ENCODE measurements at regions not wholly inside any gene's neighbourhood (a gene's known extent, or its start where the extent isn't known, plus 50 kb on each side); places are given as distances from the start of the nearest gene placed in this dataset.
"Not testable (repeated sequence)": the region's sequence is repeated elsewhere in the genome, so short reads cannot be mapped to it uniquely, and the experiment has no call there.

DNA sequence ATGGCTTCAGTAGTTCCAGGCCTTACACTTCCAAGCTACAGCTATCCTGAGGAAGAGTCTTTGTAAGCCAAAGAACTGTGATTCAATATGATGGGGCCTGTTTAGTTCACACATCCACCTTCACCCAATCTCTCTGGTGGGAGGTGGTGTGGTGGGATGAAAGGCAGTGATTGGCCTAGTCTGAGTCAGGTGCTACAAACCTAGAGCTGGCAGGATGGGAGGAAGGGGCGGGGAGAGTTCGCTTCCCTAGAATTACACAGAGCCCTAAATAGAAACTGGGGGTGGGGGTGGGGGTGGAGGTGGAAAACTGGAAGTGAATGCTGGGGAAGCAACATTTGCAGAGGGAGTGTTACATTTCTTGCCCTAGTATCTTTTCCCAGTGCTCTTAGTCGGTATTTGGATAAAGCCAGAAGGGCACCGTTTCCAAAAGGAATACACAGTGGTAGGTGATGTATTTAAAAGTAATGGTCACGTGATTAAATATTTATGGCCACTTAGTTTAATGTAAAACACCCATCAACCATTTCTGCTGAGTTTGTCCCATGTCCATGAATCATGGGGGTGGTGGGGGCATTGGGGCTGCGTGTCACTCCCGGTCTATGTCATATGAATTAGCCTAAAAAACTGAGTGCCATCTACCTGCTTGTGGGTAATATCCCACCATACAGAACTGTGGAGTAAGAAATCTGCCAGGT lies 247.6 kb upstream of the PROK2 start:
- H3K27ac ChIP-seq (ENCODE audit: low read length): no peak overlapping the region
- no peaks in the 10 kb centered on the region for H3K27me3 ChIP-seq (ENCODE audit: insufficient read depth, low read length)
- H3K4me1 ChIP-seq (ENCODE audit: insufficient read depth, low read length): peaks cover 9% of the 10 kb centered on the region; the same call in 1 of the 2 replicates
- H3K4me3 ChIP-seq (ENCODE audit: low read length): no peak overlapping the region
- H3K36me3 ChIP-seq (ENCODE audit: insufficient read depth, low read depth, low read length): no peaks in the 10 kb centered on the region
- no peak overlapping the region for H3K9ac ChIP-seq (ENCODE audit: low read depth, low read length)
- H3K9me3 ChIP-seq (ENCODE audit: insufficient read depth, low read depth, low read length): no peaks in the 10 kb centered on the region

DNA sequence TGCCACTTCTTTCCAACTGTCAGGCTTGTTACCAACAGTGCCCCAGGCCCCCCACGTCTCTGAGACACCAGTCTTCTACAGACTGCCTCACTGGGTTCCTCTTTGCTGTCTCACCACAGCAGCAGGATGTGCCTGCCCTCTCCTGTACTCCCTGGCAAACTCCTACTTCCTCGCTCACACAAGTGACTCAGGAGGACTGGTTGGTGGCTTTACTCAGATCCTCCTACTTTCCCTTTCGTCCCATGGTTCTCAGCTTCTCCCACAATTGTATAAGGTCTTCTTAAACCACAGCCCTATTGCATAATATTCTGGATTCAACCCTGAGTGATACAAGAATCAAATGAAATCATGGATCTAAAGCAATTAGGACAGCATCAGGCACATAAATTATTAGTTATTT lies 246.6 kb upstream of the PROK2 start:
- no peak overlapping the region for H3K4me3 ChIP-seq (ENCODE audit: low read length)
- H3K36me3 ChIP-seq (ENCODE audit: insufficient read depth, low read depth, low read length): no peaks in the 10 kb centered on the region
- H3K4me1 ChIP-seq (ENCODE audit: insufficient read depth, low read length): peaks cover 10% of the 10 kb centered on the region; the same call in 1 of the 2 replicates
- no peaks in the 10 kb centered on the region for H3K27me3 ChIP-seq (ENCODE audit: insufficient read depth, low read length)
- no peak overlapping the region for H3K9ac ChIP-seq (ENCODE audit: low read depth, low read length)
- no peaks in the 10 kb centered on the region for H3K9me3 ChIP-seq (ENCODE audit: insufficient read depth, low read depth, low read length)
- no peak overlapping the region for H3K27ac ChIP-seq (ENCODE audit: low read length)

DNA sequence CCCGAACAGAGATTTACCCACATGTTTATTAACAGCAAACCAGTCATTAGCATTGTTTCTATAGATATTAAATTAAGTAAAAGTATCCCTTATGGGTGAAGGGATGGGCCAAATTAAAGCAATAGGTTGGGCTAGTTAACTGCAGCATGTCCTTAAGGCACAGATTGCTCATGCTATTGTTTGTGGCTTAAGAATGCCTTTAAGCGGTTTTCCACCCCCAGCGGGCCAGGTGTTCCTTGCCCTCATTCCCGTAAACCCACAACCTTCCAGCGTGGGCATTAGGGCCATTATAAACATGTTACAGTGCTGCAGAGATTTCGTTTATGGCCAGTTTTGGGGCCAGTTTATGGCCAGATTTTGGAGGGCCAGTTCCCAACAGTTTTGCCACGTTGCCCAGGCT lies 245.3 kb upstream of the PROK2 start:
- H3K4me3 ChIP-seq (ENCODE audit: low read length); H3K27me3 ChIP-seq (ENCODE audit: insufficient read depth, low read length); H3K36me3 ChIP-seq (ENCODE audit: insufficient read depth, low read depth, low read length): not testable (repeated sequence)

DNA sequence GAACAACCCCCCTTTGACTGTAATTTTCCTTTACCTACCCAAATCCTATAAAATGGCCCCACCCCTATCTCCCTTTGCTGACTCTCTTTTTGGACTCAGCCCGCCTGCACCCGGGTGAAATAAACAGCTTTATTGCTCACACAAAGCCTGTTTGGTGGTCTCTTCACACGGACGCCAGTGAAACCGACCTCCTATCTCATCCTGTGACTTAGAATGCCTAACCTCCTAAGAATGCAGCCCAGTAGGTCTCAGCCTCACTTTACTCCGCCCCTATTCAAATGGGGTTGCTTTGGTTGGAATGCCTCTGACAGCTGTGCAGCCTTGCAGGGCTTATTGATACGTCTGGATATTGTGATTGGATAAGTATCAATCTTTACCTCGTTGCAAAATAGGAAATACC lies 243.8 kb upstream of the PROK2 start:
- not testable (repeated sequence) for H3K27ac ChIP-seq (ENCODE audit: low read length); H3K4me1 ChIP-seq (ENCODE audit: insufficient read depth, low read length); H3K27me3 ChIP-seq (ENCODE audit: insufficient read depth, low read length); H3K9me3 ChIP-seq (ENCODE audit: insufficient read depth, low read depth, low read length); H3K36me3 ChIP-seq (ENCODE audit: insufficient read depth, low read depth, low read length)
- Histone ChIP-seq H3K4me3 (ENCODE audit: low read length) (peak overlapping the region; percentile 27; the same call in 1 of the 2 replicates), H3K9ac (ENCODE audit: low read depth, low read length) (peak overlapping the region; percentile 52; the same call in 1 of the 2 replicates)

More for the DNA sequence above, 245.3 kb upstream of the PROK2 start:
- H3K27ac ChIP-seq (ENCODE audit: low read length); H3K4me1 ChIP-seq (ENCODE audit: insufficient read depth, low read length); H3K9me3 ChIP-seq (ENCODE audit: insufficient read depth, low read depth, low read length); H3K9ac ChIP-seq (ENCODE audit: low read depth, low read length): not testable (repeated sequence)

DNA sequence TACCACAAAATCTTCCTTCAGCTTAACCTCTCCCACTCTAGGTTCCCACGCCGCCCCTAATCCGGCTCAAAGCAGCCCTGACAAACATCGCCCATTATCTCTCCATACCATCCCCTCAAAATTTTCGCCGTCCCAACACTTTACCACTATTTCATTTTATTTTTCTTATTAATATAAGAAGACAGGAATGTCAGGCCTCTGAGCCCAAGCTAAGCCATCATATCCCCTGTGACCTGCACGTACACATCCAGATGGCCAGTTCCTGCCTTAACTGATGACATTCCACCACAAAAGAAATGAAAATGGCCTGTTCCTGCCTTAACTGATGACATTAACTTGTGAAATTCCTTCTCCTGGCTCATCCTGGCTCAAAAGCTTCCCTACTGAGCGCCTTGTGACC lies 243.4 kb upstream of the PROK2 start:
- H3K4me3 ChIP-seq (ENCODE audit: low read length); H3K27me3 ChIP-seq (ENCODE audit: insufficient read depth, low read length); H3K9me3 ChIP-seq (ENCODE audit: insufficient read depth, low read depth, low read length); H3K4me1 ChIP-seq (ENCODE audit: insufficient read depth, low read length); H3K27ac ChIP-seq (ENCODE audit: low read length); H3K36me3 ChIP-seq (ENCODE audit: insufficient read depth, low read depth, low read length): not testable (repeated sequence)
- peak overlapping the region; percentile 52; the same call in 1 of the 2 replicates for H3K9ac ChIP-seq (ENCODE audit: low read depth, low read length)

DNA sequence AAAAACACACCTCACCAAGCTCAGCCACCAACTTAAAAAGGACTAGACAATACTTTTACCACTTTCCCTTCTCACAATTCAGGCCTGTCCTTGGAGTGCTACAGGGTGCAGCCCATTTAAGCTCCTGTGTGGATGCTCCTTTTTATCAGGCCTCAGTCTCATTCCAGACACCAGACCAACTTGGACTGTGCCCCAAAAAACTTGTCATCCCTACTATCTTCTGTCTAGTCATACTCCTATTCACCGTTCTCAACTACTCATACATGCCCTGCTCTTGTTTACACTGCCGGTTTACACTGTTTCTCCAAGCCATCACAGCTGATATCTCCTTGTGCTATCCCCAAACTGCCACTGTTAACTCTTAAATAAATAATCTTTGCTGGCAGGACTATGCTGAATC lies 242.8 kb upstream of the PROK2 start:
- not testable (repeated sequence) for H3K4me1 ChIP-seq (ENCODE audit: insufficient read depth, low read length); H3K9me3 ChIP-seq (ENCODE audit: insufficient read depth, low read depth, low read length); H3K4me3 ChIP-seq (ENCODE audit: low read length); H3K27me3 ChIP-seq (ENCODE audit: insufficient read depth, low read length); H3K27ac ChIP-seq (ENCODE audit: low read length); H3K9ac ChIP-seq (ENCODE audit: low read depth, low read length); H3K36me3 ChIP-seq (ENCODE audit: insufficient read depth, low read depth, low read length)

DNA sequence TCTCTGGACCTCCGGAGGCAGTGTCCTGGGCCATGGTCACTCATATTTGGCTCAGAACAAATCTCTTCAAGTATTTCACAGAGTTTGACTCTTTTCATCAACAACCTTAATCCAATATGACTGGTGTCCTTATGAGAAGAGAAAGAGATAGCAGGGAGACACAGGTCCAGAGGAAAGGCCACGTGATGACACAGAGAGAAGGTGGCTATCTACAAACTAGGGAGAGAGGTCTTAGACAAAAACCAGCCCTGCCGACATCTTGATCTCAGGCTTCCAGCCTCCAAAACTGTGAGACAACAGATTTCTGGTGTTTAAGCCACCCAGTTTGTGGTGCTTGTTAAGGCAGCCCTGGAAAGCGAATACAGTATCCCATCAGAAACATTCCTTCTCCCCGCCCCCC lies 237.1 kb upstream of the PROK2 start:
- Histone ChIP-seq H3K9ac (ENCODE audit: low read depth, low read length) (no peak overlapping the region), H3K36me3 (ENCODE audit: insufficient read depth, low read depth, low read length) (no peaks in the 10 kb centered on the region), H3K9me3 (ENCODE audit: insufficient read depth, low read depth, low read length) (peaks cover 8% of the 10 kb centered on the region), H3K27me3 (ENCODE audit: insufficient read depth, low read length) (no peaks in the 10 kb centered on the region), H3K4me3 (ENCODE audit: low read length) (no peak overlapping the region; the same call in 1 of the 2 replicates), H3K27ac (ENCODE audit: low read length) (peak overlapping the region; percentile 57), H3K4me1 (ENCODE audit: insufficient read depth, low read length) (peaks cover 8% of the 10 kb centered on the region; the same call in 1 of the 2 replicates)

DNA sequence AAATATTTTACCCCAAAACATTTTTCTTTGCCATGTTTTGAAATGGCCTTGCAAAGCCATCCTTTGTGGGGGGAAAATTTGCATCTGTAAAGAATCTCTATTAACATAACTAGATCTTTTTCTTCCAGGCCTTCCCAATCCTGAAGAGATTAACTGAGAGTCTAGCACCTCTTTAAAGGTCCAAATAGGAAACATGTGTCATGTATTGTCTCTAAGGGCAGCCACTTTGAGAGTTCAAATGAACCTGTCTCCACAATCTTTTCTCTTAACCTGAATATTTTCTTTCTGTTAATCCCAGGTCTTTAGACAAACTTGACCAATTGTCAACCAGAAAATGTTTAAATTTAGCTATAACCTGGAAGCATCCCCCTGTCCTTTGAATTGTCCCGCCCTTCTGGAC lies 236.6 kb upstream of the PROK2 start:
- Histone ChIP-seq H3K4me1 (ENCODE audit: insufficient read depth, low read length) (peaks cover 8% of the 10 kb centered on the region; the same call in 1 of the 2 replicates), H3K36me3 (ENCODE audit: insufficient read depth, low read depth, low read length) (no peaks in the 10 kb centered on the region), H3K9ac (ENCODE audit: low read depth, low read length) (no peak overlapping the region), H3K27ac (ENCODE audit: low read length) (no peak overlapping the region), H3K4me3 (ENCODE audit: low read length) (no peak overlapping the region), H3K27me3 (ENCODE audit: insufficient read depth, low read length) (no peaks in the 10 kb centered on the region), H3K9me3 (ENCODE audit: insufficient read depth, low read depth, low read length) (peaks cover 8% of the 10 kb centered on the region)

DNA sequence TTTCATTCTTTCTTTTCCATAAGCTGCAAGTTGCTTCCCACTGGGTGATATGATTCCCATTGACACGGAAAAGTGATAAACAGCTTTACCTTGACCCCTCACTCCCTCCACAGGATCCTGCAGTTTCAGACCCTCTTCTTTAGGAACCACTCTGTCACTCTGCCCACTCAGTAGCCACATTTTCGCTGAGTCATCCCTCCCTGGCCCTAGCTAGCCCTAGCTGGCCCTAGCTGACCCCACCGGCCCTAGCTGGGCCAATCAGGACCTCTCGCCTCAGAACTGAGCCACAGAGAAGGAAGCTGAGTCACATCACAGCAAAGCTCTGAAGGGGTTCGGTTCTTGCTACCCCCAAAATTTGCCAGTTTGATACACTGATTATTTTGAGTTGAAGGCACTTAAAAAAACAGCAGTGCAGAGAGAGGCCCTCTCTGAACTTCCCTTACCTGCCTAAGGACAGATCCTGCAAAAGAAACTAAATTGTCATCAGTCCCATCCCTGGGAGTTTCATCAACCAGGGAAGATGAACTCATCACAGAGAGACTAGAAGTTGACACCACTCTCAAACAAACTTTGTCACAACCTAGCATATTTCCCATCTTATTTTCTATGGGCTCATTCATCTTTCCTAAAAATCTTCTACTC lies 233.5 kb upstream of the PROK2 start:
- no peak overlapping the region for H3K9ac ChIP-seq (ENCODE audit: low read depth, low read length)
- H3K36me3 ChIP-seq (ENCODE audit: insufficient read depth, low read depth, low read length): no peaks in the 10 kb centered on the region
- H3K4me3 ChIP-seq (ENCODE audit: low read length): no peak overlapping the region
- peaks cover 5% of the 10 kb centered on the region for H3K9me3 ChIP-seq (ENCODE audit: insufficient read depth, low read depth, low read length)
- H3K27me3 ChIP-seq (ENCODE audit: insufficient read depth, low read length): no peaks in the 10 kb centered on the region
- peaks cover 10% of the 10 kb centered on the region; the same call in 1 of the 2 replicates for H3K4me1 ChIP-seq (ENCODE audit: insufficient read depth, low read length)
- H3K27ac ChIP-seq (ENCODE audit: low read length): no peak overlapping the region

DNA sequence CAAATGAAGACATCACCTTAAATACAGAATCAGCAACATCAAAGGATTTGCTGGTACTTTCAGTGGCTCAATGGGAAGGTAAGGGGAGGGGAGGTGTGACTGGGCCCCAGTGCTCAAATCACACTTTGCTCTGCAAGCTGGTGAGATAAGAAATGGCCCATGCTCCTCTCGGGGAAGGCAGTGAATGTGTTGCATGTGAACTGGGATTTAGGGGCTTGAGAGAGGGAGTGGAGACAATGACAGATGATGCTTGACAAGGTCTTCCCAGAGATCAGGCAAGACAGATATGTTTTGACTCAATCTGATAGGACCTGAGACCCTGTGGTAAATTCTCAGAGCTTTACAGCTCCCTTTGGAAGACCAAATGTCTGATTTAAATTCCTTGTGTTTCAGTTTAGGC lies 233.0 kb upstream of the PROK2 start:
- H3K27me3 ChIP-seq (ENCODE audit: insufficient read depth, low read length): no peaks in the 10 kb centered on the region
- no peak overlapping the region for H3K4me3 ChIP-seq (ENCODE audit: low read length)
- H3K9me3 ChIP-seq (ENCODE audit: insufficient read depth, low read depth, low read length): peaks cover 5% of the 10 kb centered on the region
- no peak overlapping the region for H3K27ac ChIP-seq (ENCODE audit: low read length)
- no peaks in the 10 kb centered on the region for H3K36me3 ChIP-seq (ENCODE audit: insufficient read depth, low read depth, low read length)
- H3K4me1 ChIP-seq (ENCODE audit: insufficient read depth, low read length): peaks cover 10% of the 10 kb centered on the region; the same call in 1 of the 2 replicates
- H3K9ac ChIP-seq (ENCODE audit: low read depth, low read length): no peak overlapping the region

DNA sequence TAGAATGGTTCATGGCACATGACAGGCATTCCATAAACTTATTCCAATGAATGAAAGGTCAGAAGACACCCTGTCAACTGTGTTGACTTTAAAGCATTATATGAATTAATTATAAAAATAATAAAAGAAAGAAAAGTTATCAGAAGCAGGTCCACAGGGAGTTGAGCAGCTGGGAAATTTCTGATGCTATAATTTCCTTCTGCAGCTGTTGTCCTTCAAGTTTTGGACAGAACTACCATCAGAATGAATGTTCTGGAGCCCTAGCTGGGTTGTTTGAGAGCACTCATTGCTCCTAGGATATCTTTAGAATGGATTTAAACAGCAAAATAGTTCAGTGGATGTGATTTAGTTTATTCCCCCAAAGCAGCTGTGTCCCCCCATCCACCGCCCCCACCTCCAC lies 232.4 kb upstream of the PROK2 start:
- no peak overlapping the region for H3K4me3 ChIP-seq (ENCODE audit: low read length)
- peaks cover 9% of the 10 kb centered on the region; the same call in 1 of the 2 replicates for H3K4me1 ChIP-seq (ENCODE audit: insufficient read depth, low read length)
- no peaks in the 10 kb centered on the region for H3K36me3 ChIP-seq (ENCODE audit: insufficient read depth, low read depth, low read length)
- H3K9ac ChIP-seq (ENCODE audit: low read depth, low read length): no peak overlapping the region
- no peaks in the 10 kb centered on the region for H3K27me3 ChIP-seq (ENCODE audit: insufficient read depth, low read length)
- H3K9me3 ChIP-seq (ENCODE audit: insufficient read depth, low read depth, low read length): no peaks in the 10 kb centered on the region; the same call in 1 of the 2 replicates
- H3K27ac ChIP-seq (ENCODE audit: low read length): no peak overlapping the region

DNA sequence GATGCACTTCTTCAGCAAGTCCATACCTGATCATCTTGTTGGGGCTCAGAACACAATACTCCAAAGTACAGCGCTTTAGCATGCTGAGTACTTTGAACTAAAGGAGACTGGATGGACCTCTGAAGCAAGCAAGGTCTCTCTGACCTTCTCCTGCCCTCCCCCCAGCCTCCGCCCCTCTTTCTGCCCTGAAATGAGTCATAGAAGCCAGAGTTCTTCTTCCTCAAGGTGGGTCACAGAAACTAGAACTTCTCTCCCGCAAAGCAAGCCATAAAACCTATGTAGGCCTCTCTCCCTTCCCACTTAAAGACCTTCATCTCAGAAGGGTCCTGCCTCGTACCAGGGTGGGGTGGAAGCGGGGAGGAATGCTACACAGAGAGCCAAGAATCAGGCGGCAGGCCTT lies 230.5 kb upstream of the PROK2 start:
- Histone ChIP-seq H3K27me3 (ENCODE audit: insufficient read depth, low read length) (no peaks in the 10 kb centered on the region), H3K4me3 (ENCODE audit: low read length) (no peak overlapping the region), H3K4me1 (ENCODE audit: insufficient read depth, low read length) (0 out of 2 replicates have a peak, but pooled peaks cover 2% of the 10 kb centered on the region), H3K9ac (ENCODE audit: low read depth, low read length) (no peak overlapping the region), H3K9me3 (ENCODE audit: insufficient read depth, low read depth, low read length) (no peaks in the 10 kb centered on the region), H3K27ac (ENCODE audit: low read length) (no peak overlapping the region), H3K36me3 (ENCODE audit: insufficient read depth, low read depth, low read length) (no peaks in the 10 kb centered on the region)
